ENCODE measurements at regions not wholly inside any gene's neighbourhood (a gene's known extent, or its start where the extent isn't known, plus 50 kb on each side); places are given as distances from the start of the nearest gene placed in this dataset.

- Mint-ChIP-seq H3K27me3 (no peaks in the 10 kb centered on the region), H3K36me3 (ENCODE audit: low read depth) (peaks cover 4% of the 10 kb centered on the region), H3K27ac (no peak overlapping the region), H3K4me1 (peaks cover 3% of the 10 kb centered on the region), H3K4me3 (no peak overlapping the region), H3K9me3 (peaks cover 4% of the 10 kb centered on the region)
- no peak for DNase-seq
- ChIA-PET POLR2A (no interaction called here), CTCF (no interaction called here)
These were observed 220.7 kb upstream of the CASK start for GRCh38 chrX:42143866-42144592.

GRCh38 chrX:42140320-42140719 lies 217.0 kb upstream of the CASK start:
- H3K4me1 Mint-ChIP-seq = peaks cover 3% of the 10 kb centered on the region
- peaks cover 6% of the 10 kb centered on the region for H3K27me3 Mint-ChIP-seq
- ChIA-PET CTCF (interaction anchor here (0.6 kb wide), 1 partner anchor 340 kb away, joined by 4 read pairs; no protein-coding TSS in a partner anchor), POLR2A (no interaction called here)
- H3K4me3 Mint-ChIP-seq = no peak overlapping the region
- peaks cover 9% of the 10 kb centered on the region for H3K36me3 Mint-ChIP-seq (ENCODE audit: low read depth)
- no peak for DNase-seq
- peaks cover 12% of the 10 kb centered on the region for H3K9me3 Mint-ChIP-seq
- no peak overlapping the region for H3K27ac Mint-ChIP-seq

- POLR2A ChIA-PET = no interaction called here
- peaks cover 6% of the 10 kb centered on the region for H3K27me3 Mint-ChIP-seq
- peaks cover 18% of the 10 kb centered on the region for H3K9me3 Mint-ChIP-seq
- no peak overlapping the region for H3K4me3 Mint-ChIP-seq
- H3K27ac Mint-ChIP-seq = no peak overlapping the region
- no peak for DNase-seq
- H3K36me3 Mint-ChIP-seq (ENCODE audit: low read depth) = peaks cover 12% of the 10 kb centered on the region
- CTCF ChIA-PET = no interaction called here
- H3K4me1 Mint-ChIP-seq = peaks cover 13% of the 10 kb centered on the region
These were observed 212.4 kb upstream of the CASK start for GRCh38 chrX:42135583-42136228.

GRCh38 chrX:42131856-42132255 lies 208.5 kb upstream of the CASK start:
- peaks cover 20% of the 10 kb centered on the region for H3K36me3 Mint-ChIP-seq (ENCODE audit: low read depth)
- peaks cover 51% of the 10 kb centered on the region for H3K4me1 Mint-ChIP-seq
- H3K27ac Mint-ChIP-seq = no peak overlapping the region
- ChIA-PET CTCF (no interaction called here), POLR2A (no interaction called here)
- peaks cover 4% of the 10 kb centered on the region for H3K27me3 Mint-ChIP-seq
- H3K9me3 Mint-ChIP-seq = peaks cover 13% of the 10 kb centered on the region
- no peak overlapping the region for H3K4me3 Mint-ChIP-seq
- DNase-seq = no peak

- Mint-ChIP-seq H3K9me3 (peaks cover 15% of the 10 kb centered on the region), H3K27ac (peak overlapping the region; percentile 94), H3K4me3 (peak overlapping the region; percentile 30), H3K27me3 (peaks cover 1% of the 10 kb centered on the region), H3K4me1 (peaks cover 63% of the 10 kb centered on the region), H3K36me3 (ENCODE audit: low read depth) (peaks cover 16% of the 10 kb centered on the region)
- POLR2A ChIA-PET = no interaction called here
- CTCF ChIA-PET = interaction anchor here (0.9 kb wide), 1 partner anchor 24 kb away, joined by 4 read pairs; no protein-coding TSS in a partner anchor
- DNase-seq = no peak
These were observed 205.9 kb upstream of the CASK start for GRCh38 chrX:42129022-42129940.

GRCh38 chrX:42128587-42128986 lies 205.2 kb upstream of the CASK start:
- POLR2A ChIA-PET = no interaction called here
- Mint-ChIP-seq H3K27me3 (peaks cover 1% of the 10 kb centered on the region), H3K9me3 (peaks cover 20% of the 10 kb centered on the region), H3K27ac (peak overlapping the region; percentile 94), H3K36me3 (ENCODE audit: low read depth) (peaks cover 22% of the 10 kb centered on the region), H3K4me3 (peak overlapping the region; percentile 30), H3K4me1 (peaks cover 68% of the 10 kb centered on the region)
- DNase-seq = peak; percentile 11
- CTCF ChIA-PET = interaction anchor here (0.6 to 0.9 kb wide), 2 partner anchors 24 to 921 kb away, joined by 3 to 4 read pairs; no protein-coding TSS in a partner anchor

GRCh38 chrX:42128020-42128419 lies 204.7 kb upstream of the CASK start:
- CTCF ChIA-PET = interaction anchor here (0.6 to 0.9 kb wide), 2 partner anchors 23 to 922 kb away, joined by 3 to 4 read pairs; no protein-coding TSS in a partner anchor
- Mint-ChIP-seq H3K27ac (peak overlapping the region; percentile 94), H3K4me3 (peak overlapping the region; percentile 30), H3K4me1 (peaks cover 66% of the 10 kb centered on the region), H3K9me3 (peaks cover 18% of the 10 kb centered on the region), H3K27me3 (peaks cover 1% of the 10 kb centered on the region), H3K36me3 (ENCODE audit: low read depth) (peaks cover 22% of the 10 kb centered on the region)
- peak; percentile 16 for DNase-seq
- POLR2A ChIA-PET = no interaction called here

- H3K9me3 Mint-ChIP-seq = peaks cover 16% of the 10 kb centered on the region
- DNase-seq = no peak
- peaks cover 1% of the 10 kb centered on the region for H3K27me3 Mint-ChIP-seq
- H3K4me1 Mint-ChIP-seq = peaks cover 61% of the 10 kb centered on the region
- ChIA-PET CTCF (no interaction called here), POLR2A (no interaction called here)
- H3K4me3 Mint-ChIP-seq = peak overlapping the region; percentile 30
- H3K27ac Mint-ChIP-seq = peak overlapping the region; percentile 94
- peaks cover 22% of the 10 kb centered on the region for H3K36me3 Mint-ChIP-seq (ENCODE audit: low read depth)
These were observed 204.2 kb upstream of the CASK start for GRCh38 chrX:42127563-42127962.

- H3K27me3 Mint-ChIP-seq = no peaks in the 10 kb centered on the region
- H3K27ac Mint-ChIP-seq = no peak overlapping the region
- ChIA-PET CTCF (no interaction called here), POLR2A (no interaction called here)
- DNase-seq = no peak
- H3K36me3 Mint-ChIP-seq (ENCODE audit: low read depth) = peaks cover 9% of the 10 kb centered on the region
- peaks cover 12% of the 10 kb centered on the region for H3K9me3 Mint-ChIP-seq
- H3K4me3 Mint-ChIP-seq = no peak overlapping the region
- peaks cover 32% of the 10 kb centered on the region for H3K4me1 Mint-ChIP-seq
These were observed 200.0 kb upstream of the CASK start for GRCh38 chrX:42123369-42123768.

GRCh38 chrX:42119076-42119475 lies 195.7 kb upstream of the CASK start:
- peaks cover 17% of the 10 kb centered on the region for H3K4me1 Mint-ChIP-seq
- no peak overlapping the region for H3K4me3 Mint-ChIP-seq
- H3K27me3 Mint-ChIP-seq = no peaks in the 10 kb centered on the region
- no peak for DNase-seq
- H3K36me3 Mint-ChIP-seq (ENCODE audit: low read depth) = peaks cover 10% of the 10 kb centered on the region
- ChIA-PET POLR2A (no interaction called here), CTCF (no interaction called here)
- H3K27ac Mint-ChIP-seq = no peak overlapping the region
- H3K9me3 Mint-ChIP-seq = peaks cover 9% of the 10 kb centered on the region

GRCh38 chrX:42117318-42117717 lies 194.0 kb upstream of the CASK start:
- Mint-ChIP-seq H3K27me3 (no peaks in the 10 kb centered on the region), H3K36me3 (ENCODE audit: low read depth) (peaks cover 8% of the 10 kb centered on the region), H3K27ac (no peak overlapping the region), H3K4me1 (peaks cover 15% of the 10 kb centered on the region), H3K9me3 (peaks cover 14% of the 10 kb centered on the region), H3K4me3 (no peak overlapping the region)
- ChIA-PET CTCF (no interaction called here), POLR2A (no interaction called here)
- no peak for DNase-seq

- no peaks in the 10 kb centered on the region for H3K27me3 Mint-ChIP-seq
- ChIA-PET CTCF (no interaction called here), POLR2A (no interaction called here)
- H3K27ac Mint-ChIP-seq = peak overlapping the region; percentile 47
- peaks cover 12% of the 10 kb centered on the region for H3K9me3 Mint-ChIP-seq
- no peak for DNase-seq
- H3K36me3 Mint-ChIP-seq (ENCODE audit: low read depth) = peaks cover 6% of the 10 kb centered on the region
- H3K4me3 Mint-ChIP-seq = no peak overlapping the region
- peaks cover 35% of the 10 kb centered on the region for H3K4me1 Mint-ChIP-seq
These were observed 186.1 kb upstream of the CASK start for GRCh38 chrX:42109428-42109827.

All from activated CD4-positive, alpha-beta T cell treated with anti-CD3 and anti-CD28 coated beads, Interleukin-2, amount 10 ng/mL, durations not matched to agents 7 days and 5 days (primary cell).